ENCODE measurements at regions not wholly inside any gene's neighbourhood (a gene's known extent, or its start where the extent isn't known, plus 50 kb on each side); places are given as distances from the start of the nearest gene placed in this dataset.

DNA sequence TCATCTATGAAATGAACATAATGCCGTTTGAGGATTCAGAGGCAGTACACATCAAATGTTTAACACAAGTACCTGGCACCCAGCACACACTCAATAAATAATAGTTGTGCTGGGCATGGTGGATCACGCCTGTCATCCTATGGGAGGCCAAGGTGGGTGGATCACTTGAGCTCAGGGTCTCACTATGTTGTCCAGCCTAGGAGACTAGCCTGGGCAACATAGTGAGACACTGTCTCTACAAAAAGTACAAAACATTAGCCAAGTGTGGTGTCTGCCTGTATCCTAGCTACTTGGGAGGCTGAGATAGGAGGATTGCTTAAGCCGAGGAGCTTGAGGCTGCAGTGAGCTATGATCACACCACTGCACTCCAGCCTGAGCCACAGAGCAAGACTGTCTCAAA lies 98.1 kb upstream of the SALL4 start:
- H3K4me2 ChIP-seq (ENCODE audit: insufficient read depth in 1 of 2, low read depth in 2 of 2, low read length in 2 of 2), result no peak overlapping the region
- no peak overlapping the region for H2BK5ac ChIP-seq (ENCODE audit: low read depth, low read length)
- 91% methylated on average over 3 of the region's 3 CpGs; no CpG with 5 or more reads in 1 of the 2 experiments for WGBS, 2 experiments (ENCODE audit: extremely low coverage in 1 of 2, insufficient coverage in 1 of 2, insufficient read length in 1 of 2, insufficient replicate concordance in 2 of 2, low coverage in 1 of 2, low lambda C conversion rate in 2 of 2, missing lambda C conversion rate in 1 of 2)
- H2BK12ac ChIP-seq (ENCODE audit: low read depth, low read length), result no peak overlapping the region
- no peak overlapping the region for H3K14ac ChIP-seq (ENCODE audit: insufficient read length)
- H3K9ac ChIP-seq (replicated peaks in 1 of 4; ENCODE audit: extremely low read depth in 1 of 4, low read depth in 3 of 4, low read length in 3 of 4), result no peak overlapping the region
- H3K18ac ChIP-seq (ENCODE audit: extremely low read depth, low read length), result no peak overlapping the region
- H2BK20ac ChIP-seq (ENCODE audit: low read length), result no peak overlapping the region; the same call in 1 of the 2 replicates
- ChIA-PET CTCF (ENCODE audit: partially characterized antibody) (interaction anchor here (1.0 to 1.2 kb wide), 2 partner anchors 11 to 37 kb away, joined by 3 to 4 read pairs; no protein-coding TSS in a partner anchor), POLR2A (ENCODE audit: partially characterized antibody) (no interaction called here)
- H4K8ac ChIP-seq (ENCODE audit: extremely low read depth, insufficient read depth, low read length), result no peak overlapping the region
- H4K91ac ChIP-seq (replicated peaks; ENCODE audit: insufficient read length, low read length), result no peak overlapping the region
- H2AK5ac ChIP-seq (ENCODE audit: low read depth, low read length), result no peak overlapping the region
- no peak overlapping the region for H3K27ac ChIP-seq (ENCODE audit: low read depth, low read length)
- H3K56ac ChIP-seq (replicated peaks; ENCODE audit: insufficient read length, low read depth, low read length), result no peak overlapping the region
- H4K5ac ChIP-seq (ENCODE audit: insufficient read length, low read depth, low read length), result no peak overlapping the region
- no peaks in the 10 kb centered on the region for H3K79me2 ChIP-seq (ENCODE audit: control insufficient read depth in 1 of 2, insufficient read depth in 2 of 2, low read length in 2 of 2)
- no peaks in the 10 kb centered on the region; the same call in 1 of the 2 replicates for H3K23me2 ChIP-seq (ENCODE audit: low read depth, low read length)
- H3K27me3 ChIP-seq (replicated peaks in 1 of 4; ENCODE audit: control insufficient read depth in 3 of 4, extremely low read depth in 1 of 4, insufficient read depth in 3 of 4, low read length in 3 of 4), result no peaks in the 10 kb centered on the region
- H2BK15ac ChIP-seq (ENCODE audit: low read length), result no peak overlapping the region; the same call in 1 of the 2 replicates
- no peak overlapping the region for H3K4me3 ChIP-seq (ENCODE audit: extremely low read depth in 1 of 4, insufficient read depth in 2 of 4, low read depth in 3 of 4, low read length in 4 of 4)
- no peak for TF ChIP-seq TEAD4 (IDR thresholded peaks at IDR 0.05; ENCODE audit: low read depth, low read length)
- FAIRE-seq (no peak), DNase-seq (ENCODE audit: low read depth in 1 of 2, low spot score in 2 of 2) (no peak)
- no peaks in the 10 kb centered on the region for H4K20me1 ChIP-seq (replicated peaks in 1 of 2; ENCODE audit: control insufficient read depth in 1 of 2, insufficient read depth in 2 of 2, low read length in 2 of 2)
- H3K4me1 ChIP-seq (replicated peaks in 1 of 4; ENCODE audit: control insufficient read depth in 3 of 4, insufficient read depth in 4 of 4, low read length in 3 of 4), result 0 out of 7 replicates have a peak, but pooled peaks cover 0 to 3% (median 0%) of the 10 kb centered on the region in 4 experiments
- no peak overlapping the region for H3K23ac ChIP-seq (ENCODE audit: insufficient read length)
- no peak overlapping the region for H2BK120ac ChIP-seq (replicated peaks; ENCODE audit: low read depth, low read length)
- H2AFZ ChIP-seq (ENCODE audit: low read length), result no peak overlapping the region
- no peaks in the 10 kb centered on the region for H3K79me1 ChIP-seq (ENCODE audit: low read depth, low read length)
- no peaks in the 10 kb centered on the region; a peak in 1 of 4 replicates for H3K9me3 ChIP-seq (ENCODE audit: insufficient read depth in 2 of 2, low read depth in 1 of 2, low read length in 1 of 2)
- no peaks in the 10 kb centered on the region for H3K36me3 ChIP-seq (ENCODE audit: control insufficient read depth in 2 of 4, insufficient read depth in 4 of 4, low read length in 3 of 4)
- no peak overlapping the region for H3K4ac ChIP-seq (replicated peaks; ENCODE audit: insufficient read length, low read depth, low read length)

Data from H1 (cell line).